Adrenal gland (tissue), 5 donors: ENCODE measurements at regions not wholly inside any gene's neighbourhood (a gene's known extent, or its start where the extent isn't known, plus 50 kb on each side); places are given as distances from the start of the nearest gene placed in this dataset.

Experiments used
- POLR2A ChIP-seq, 2 donors: fragments of 450-650 bp; IDR thresholded peaks; one replicate each; pipeline ENCODE4 v1.6.1; 2017; ENCODE audit warnings: antibody characterized with exemption in 2 of 2, mild to moderate bottlenecking in 2 of 2, moderate library complexity in 1 of 2
- TF ChIP-seq, protein P1 (sequence below), 6 experiments: fragments of 450-650 bp in 4 of 6; fragments of 200-600 bp in 2 of 6; sonication (generic) in 1 of 6; IDR thresholded peaks; 1 replicate in 5 of 6; 2 replicates in 1 of 6; pipeline versions ENCODE4 v1.5.1 to v1.8.0; 2016 to 2021; ENCODE audit warnings: antibody characterized with exemption in 6 of 6, mild to moderate bottlenecking in 2 of 6, moderate library complexity in 1 of 6
- donor health status: DM: no; HTN: no; CAD: no.

- TF ChIP-seq, protein P1, sequence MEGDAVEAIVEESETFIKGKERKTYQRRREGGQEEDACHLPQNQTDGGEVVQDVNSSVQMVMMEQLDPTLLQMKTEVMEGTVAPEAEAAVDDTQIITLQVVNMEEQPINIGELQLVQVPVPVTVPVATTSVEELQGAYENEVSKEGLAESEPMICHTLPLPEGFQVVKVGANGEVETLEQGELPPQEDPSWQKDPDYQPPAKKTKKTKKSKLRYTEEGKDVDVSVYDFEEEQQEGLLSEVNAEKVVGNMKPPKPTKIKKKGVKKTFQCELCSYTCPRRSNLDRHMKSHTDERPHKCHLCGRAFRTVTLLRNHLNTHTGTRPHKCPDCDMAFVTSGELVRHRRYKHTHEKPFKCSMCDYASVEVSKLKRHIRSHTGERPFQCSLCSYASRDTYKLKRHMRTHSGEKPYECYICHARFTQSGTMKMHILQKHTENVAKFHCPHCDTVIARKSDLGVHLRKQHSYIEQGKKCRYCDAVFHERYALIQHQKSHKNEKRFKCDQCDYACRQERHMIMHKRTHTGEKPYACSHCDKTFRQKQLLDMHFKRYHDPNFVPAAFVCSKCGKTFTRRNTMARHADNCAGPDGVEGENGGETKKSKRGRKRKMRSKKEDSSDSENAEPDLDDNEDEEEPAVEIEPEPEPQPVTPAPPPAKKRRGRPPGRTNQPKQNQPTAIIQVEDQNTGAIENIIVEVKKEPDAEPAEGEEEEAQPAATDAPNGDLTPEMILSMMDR (IDR thresholded peaks at IDR 0.05): no peak
- no peak for TF ChIP-seq POLR2A (IDR thresholded peaks at IDR 0.05)
Observed at GRCh38 chr5:152673601-152674000, 268.5 kb upstream of the NMUR2 start.
